ENCODE measurements at regions not wholly inside any gene's neighbourhood (a gene's known extent, or its start where the extent isn't known, plus 50 kb on each side); places are given as distances from the start of the nearest gene placed in this dataset.

- no peak for TF ChIP-seq YY1 (IDR thresholded peaks at IDR 0.05; ENCODE audit: insufficient read depth, insufficient read length)
- no peak for TF ChIP-seq SUZ12 (IDR thresholded peaks at IDR 0.05; ENCODE audit: extremely low read depth, insufficient read depth, insufficient read length)
- TF ChIP-seq ZNF274 (IDR thresholded peaks at IDR 0.05; ENCODE audit: low read depth, low read length) = no peak
- H3K9me3 ChIP-seq (ENCODE audit: insufficient read depth, low read length) = 0 out of 2 replicates have a peak, but pooled peaks cover 6% of the 10 kb centered on the region
- no peaks in the 10 kb centered on the region for H3K27me3 ChIP-seq (ENCODE audit: insufficient read depth, insufficient read length)
- no peaks in the 10 kb centered on the region for H3K4me1 ChIP-seq (ENCODE audit: insufficient read depth, insufficient read length)
- DNase-seq (ENCODE audit: low read depth, low spot score) = no peak
- no peak overlapping the region for H3K9ac ChIP-seq (ENCODE audit: insufficient read length, low read depth)
- H3K4me3 ChIP-seq (ENCODE audit: insufficient read length, low read depth) = no peak overlapping the region
- no peaks in the 10 kb centered on the region for H3K36me3 ChIP-seq (ENCODE audit: insufficient read depth, insufficient read length, low read length)
Observed at GRCh38 chr16:7200320-7200719, 132.3 kb upstream of the RBFOX1 start.

DNA sequence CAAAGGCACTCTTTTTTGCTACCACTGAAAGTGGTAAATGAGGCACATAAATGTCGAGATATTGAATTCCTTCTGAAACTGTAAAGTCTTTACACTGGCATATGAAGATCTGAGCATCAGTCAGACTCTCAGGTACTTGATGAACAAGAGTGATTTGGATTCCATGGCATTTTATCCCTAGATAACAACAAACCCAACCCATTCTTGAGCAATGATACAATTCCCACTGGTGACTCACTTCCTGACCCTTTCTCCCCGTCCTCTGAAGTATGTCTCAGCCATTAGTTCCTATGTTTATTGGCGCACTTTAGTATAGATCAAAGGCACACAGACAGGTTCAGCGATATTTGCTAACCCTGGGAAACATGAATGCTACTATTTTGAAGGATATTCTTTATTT is 147.0 kb upstream of the RBFOX1 start:
- H3K4me3 ChIP-seq (ENCODE audit: insufficient read length, low read depth) = no peak overlapping the region
- H3K9ac ChIP-seq (ENCODE audit: insufficient read length, low read depth) = no peak overlapping the region
- H3K27me3 ChIP-seq (ENCODE audit: insufficient read depth, insufficient read length) = no peaks in the 10 kb centered on the region
- H3K4me1 ChIP-seq (ENCODE audit: insufficient read depth, insufficient read length) = no peaks in the 10 kb centered on the region
- H3K36me3 ChIP-seq (ENCODE audit: insufficient read depth, insufficient read length, low read length) = no peaks in the 10 kb centered on the region
- no peak for DNase-seq (ENCODE audit: low read depth, low spot score)
- TF ChIP-seq SUZ12 (IDR thresholded peaks at IDR 0.05; ENCODE audit: extremely low read depth, insufficient read depth, insufficient read length) (no peak), ZNF274 (IDR thresholded peaks at IDR 0.05; ENCODE audit: low read depth, low read length) (no peak), YY1 (IDR thresholded peaks at IDR 0.05; ENCODE audit: insufficient read depth, insufficient read length) (no peak)
- H3K9me3 ChIP-seq (ENCODE audit: insufficient read depth, low read length) = no peaks in the 10 kb centered on the region

GRCh38 chr16:7185165-7185564 is 147.5 kb upstream of the RBFOX1 start:
- TF ChIP-seq YY1 (IDR thresholded peaks at IDR 0.05; ENCODE audit: insufficient read depth, insufficient read length) (no peak), ZNF274 (IDR thresholded peaks at IDR 0.05; ENCODE audit: low read depth, low read length) (no peak), SUZ12 (IDR thresholded peaks at IDR 0.05; ENCODE audit: extremely low read depth, insufficient read depth, insufficient read length) (no peak)
- H3K4me3 ChIP-seq (ENCODE audit: insufficient read length, low read depth) = no peak overlapping the region
- no peaks in the 10 kb centered on the region for H3K4me1 ChIP-seq (ENCODE audit: insufficient read depth, insufficient read length)
- no peak for DNase-seq (ENCODE audit: low read depth, low spot score)
- no peak overlapping the region for H3K9ac ChIP-seq (ENCODE audit: insufficient read length, low read depth)
- H3K9me3 ChIP-seq (ENCODE audit: insufficient read depth, low read length) = no peaks in the 10 kb centered on the region
- H3K36me3 ChIP-seq (ENCODE audit: insufficient read depth, insufficient read length, low read length) = no peaks in the 10 kb centered on the region
- H3K27me3 ChIP-seq (ENCODE audit: insufficient read depth, insufficient read length) = no peaks in the 10 kb centered on the region

DNA sequence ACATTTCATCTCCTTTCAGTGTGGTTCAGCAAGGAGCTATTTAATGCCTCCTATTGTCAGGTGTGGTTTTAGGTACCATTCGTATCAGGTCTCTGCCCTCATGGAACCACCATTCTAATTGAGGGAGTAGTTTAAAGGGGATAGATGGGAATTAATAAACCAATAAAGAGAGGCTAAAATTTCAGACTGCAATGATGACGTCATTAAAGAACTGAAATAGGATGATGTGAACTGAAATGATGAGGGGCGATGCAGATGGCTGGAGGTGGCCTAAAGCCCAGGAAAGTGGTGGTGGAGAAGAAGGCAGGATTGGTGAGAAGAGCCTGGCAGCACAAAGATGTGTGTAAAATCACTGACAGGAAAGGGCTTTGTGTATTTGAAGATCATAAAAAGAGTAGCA is 148.9 kb upstream of the RBFOX1 start:
- DNase-seq (ENCODE audit: low read depth, low spot score) = no peak
- Histone ChIP-seq H3K4me3 (ENCODE audit: insufficient read length, low read depth) (no peak overlapping the region), H3K9me3 (ENCODE audit: insufficient read depth, low read length) (no peaks in the 10 kb centered on the region), H3K27me3 (ENCODE audit: insufficient read depth, insufficient read length) (no peaks in the 10 kb centered on the region), H3K9ac (ENCODE audit: insufficient read length, low read depth) (no peak overlapping the region), H3K4me1 (ENCODE audit: insufficient read depth, insufficient read length) (no peaks in the 10 kb centered on the region), H3K36me3 (ENCODE audit: insufficient read depth, insufficient read length, low read length) (no peaks in the 10 kb centered on the region)
- no peak for TF ChIP-seq YY1 (IDR thresholded peaks at IDR 0.05; ENCODE audit: insufficient read depth, insufficient read length)
- no peak for TF ChIP-seq SUZ12 (IDR thresholded peaks at IDR 0.05; ENCODE audit: extremely low read depth, insufficient read depth, insufficient read length)
- TF ChIP-seq ZNF274 (IDR thresholded peaks at IDR 0.05; ENCODE audit: low read depth, low read length) = no peak

DNA sequence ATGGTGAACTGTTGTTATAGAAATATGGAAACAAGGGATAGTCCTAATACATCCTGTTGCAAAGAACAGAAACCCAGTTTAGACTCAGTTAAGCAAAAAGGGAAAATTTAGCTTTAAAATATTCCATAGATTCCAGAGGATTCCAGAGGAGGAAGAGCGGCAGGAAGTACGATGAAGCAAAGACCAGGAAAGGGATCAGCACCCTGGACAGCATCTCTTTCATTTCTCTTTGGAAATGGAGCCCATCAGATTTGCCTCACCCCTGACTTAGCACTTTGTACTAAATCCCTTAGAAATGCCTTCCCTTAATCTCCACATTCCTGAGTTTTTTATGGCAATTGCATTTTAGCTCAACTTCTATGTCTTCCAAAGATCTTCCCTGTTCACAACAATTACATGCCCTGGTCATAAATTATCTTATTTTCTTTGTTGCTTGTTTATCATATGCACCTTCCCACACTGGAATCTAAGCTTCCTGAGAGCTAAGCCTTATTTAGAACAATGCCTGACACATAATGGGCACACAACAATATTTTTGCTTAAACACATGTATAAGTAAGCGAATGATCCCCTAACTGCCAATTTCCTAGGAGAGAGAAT is 150.0 kb upstream of the RBFOX1 start:
- Histone ChIP-seq H3K9me3 (ENCODE audit: insufficient read depth, low read length) (no peaks in the 10 kb centered on the region), H3K4me3 (ENCODE audit: insufficient read length, low read depth) (no peak overlapping the region), H3K36me3 (ENCODE audit: insufficient read depth, insufficient read length, low read length) (no peaks in the 10 kb centered on the region), H3K4me1 (ENCODE audit: insufficient read depth, insufficient read length) (no peaks in the 10 kb centered on the region), H3K9ac (ENCODE audit: insufficient read length, low read depth) (no peak overlapping the region), H3K27me3 (ENCODE audit: insufficient read depth, insufficient read length) (no peaks in the 10 kb centered on the region)
- TF ChIP-seq YY1 (IDR thresholded peaks at IDR 0.05; ENCODE audit: insufficient read depth, insufficient read length) = no peak
- no peak for TF ChIP-seq ZNF274 (IDR thresholded peaks at IDR 0.05; ENCODE audit: low read depth, low read length)
- no peak for TF ChIP-seq SUZ12 (IDR thresholded peaks at IDR 0.05; ENCODE audit: extremely low read depth, insufficient read depth, insufficient read length)
- peak; percentile 39 for DNase-seq (ENCODE audit: low read depth, low spot score)

- Histone ChIP-seq H3K27me3 (ENCODE audit: insufficient read depth, insufficient read length) (no peaks in the 10 kb centered on the region), H3K4me3 (ENCODE audit: insufficient read length, low read depth) (no peak overlapping the region), H3K9ac (ENCODE audit: insufficient read length, low read depth) (no peak overlapping the region), H3K4me1 (ENCODE audit: insufficient read depth, insufficient read length) (no peaks in the 10 kb centered on the region), H3K9me3 (ENCODE audit: insufficient read depth, low read length) (no peaks in the 10 kb centered on the region), H3K36me3 (ENCODE audit: insufficient read depth, insufficient read length, low read length) (no peaks in the 10 kb centered on the region)
- TF ChIP-seq SUZ12 (IDR thresholded peaks at IDR 0.05; ENCODE audit: extremely low read depth, insufficient read depth, insufficient read length) = no peak
- no peak for TF ChIP-seq YY1 (IDR thresholded peaks at IDR 0.05; ENCODE audit: insufficient read depth, insufficient read length)
- no peak for TF ChIP-seq ZNF274 (IDR thresholded peaks at IDR 0.05; ENCODE audit: low read depth, low read length)
- no peak for DNase-seq (ENCODE audit: low read depth, low spot score)
Observed at GRCh38 chr16:7177875-7178274, 154.8 kb upstream of the RBFOX1 start.

GRCh38 chr16:7171151-7171550 is 161.5 kb upstream of the RBFOX1 start:
- no peak overlapping the region for H3K9ac ChIP-seq (ENCODE audit: insufficient read length, low read depth)
- no peaks in the 10 kb centered on the region for H3K36me3 ChIP-seq (ENCODE audit: insufficient read depth, insufficient read length, low read length)
- no peaks in the 10 kb centered on the region for H3K27me3 ChIP-seq (ENCODE audit: insufficient read depth, insufficient read length)
- no peaks in the 10 kb centered on the region for H3K4me1 ChIP-seq (ENCODE audit: insufficient read depth, insufficient read length)
- TF ChIP-seq ZNF274 (IDR thresholded peaks at IDR 0.05; ENCODE audit: low read depth, low read length) = no peak
- no peak for TF ChIP-seq YY1 (IDR thresholded peaks at IDR 0.05; ENCODE audit: insufficient read depth, insufficient read length)
- TF ChIP-seq SUZ12 (IDR thresholded peaks at IDR 0.05; ENCODE audit: extremely low read depth, insufficient read depth, insufficient read length) = no peak
- H3K9me3 ChIP-seq (ENCODE audit: insufficient read depth, low read length) = no peaks in the 10 kb centered on the region
- DNase-seq (ENCODE audit: low read depth, low spot score) = no peak
- no peak overlapping the region for H3K4me3 ChIP-seq (ENCODE audit: insufficient read length, low read depth)
